HG03520 (cell line): ENCODE measurements at regions not wholly inside any gene's neighbourhood (a gene's known extent, or its start where the extent isn't known, plus 50 kb on each side); places are given as distances from the start of the nearest gene placed in this dataset.

Experiments used
- ATAC-seq: cut with Tn5 transposase; IDR thresholded peaks from one replicate; pipeline ENCODE4 v1.9.1; 2021; ENCODE audit warnings: mild to moderate bottlenecking, moderate library complexity; ENCODE audit not compliant: unreplicated experiment

DNA sequence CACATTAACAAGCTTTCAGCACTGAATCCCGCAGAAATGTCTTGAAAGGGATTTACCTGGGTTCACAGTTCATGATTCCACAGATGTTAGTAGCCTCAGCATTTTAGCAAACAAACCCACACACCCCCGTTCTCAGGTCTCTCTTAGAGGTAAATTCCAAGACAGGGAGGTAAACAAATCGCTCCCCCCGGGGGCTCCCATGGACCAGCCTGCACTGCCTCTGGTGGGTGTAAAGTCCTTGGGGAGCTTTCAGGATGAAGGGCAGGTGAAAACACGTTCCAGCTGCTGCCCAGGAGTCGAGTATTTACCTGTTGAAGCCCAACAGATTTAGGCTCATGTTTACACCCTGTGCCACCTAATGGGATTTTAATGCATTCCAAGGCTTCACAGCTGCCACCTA is 187.0 kb upstream of the FOXQ1 start:
- no peak for ATAC-seq

DNA sequence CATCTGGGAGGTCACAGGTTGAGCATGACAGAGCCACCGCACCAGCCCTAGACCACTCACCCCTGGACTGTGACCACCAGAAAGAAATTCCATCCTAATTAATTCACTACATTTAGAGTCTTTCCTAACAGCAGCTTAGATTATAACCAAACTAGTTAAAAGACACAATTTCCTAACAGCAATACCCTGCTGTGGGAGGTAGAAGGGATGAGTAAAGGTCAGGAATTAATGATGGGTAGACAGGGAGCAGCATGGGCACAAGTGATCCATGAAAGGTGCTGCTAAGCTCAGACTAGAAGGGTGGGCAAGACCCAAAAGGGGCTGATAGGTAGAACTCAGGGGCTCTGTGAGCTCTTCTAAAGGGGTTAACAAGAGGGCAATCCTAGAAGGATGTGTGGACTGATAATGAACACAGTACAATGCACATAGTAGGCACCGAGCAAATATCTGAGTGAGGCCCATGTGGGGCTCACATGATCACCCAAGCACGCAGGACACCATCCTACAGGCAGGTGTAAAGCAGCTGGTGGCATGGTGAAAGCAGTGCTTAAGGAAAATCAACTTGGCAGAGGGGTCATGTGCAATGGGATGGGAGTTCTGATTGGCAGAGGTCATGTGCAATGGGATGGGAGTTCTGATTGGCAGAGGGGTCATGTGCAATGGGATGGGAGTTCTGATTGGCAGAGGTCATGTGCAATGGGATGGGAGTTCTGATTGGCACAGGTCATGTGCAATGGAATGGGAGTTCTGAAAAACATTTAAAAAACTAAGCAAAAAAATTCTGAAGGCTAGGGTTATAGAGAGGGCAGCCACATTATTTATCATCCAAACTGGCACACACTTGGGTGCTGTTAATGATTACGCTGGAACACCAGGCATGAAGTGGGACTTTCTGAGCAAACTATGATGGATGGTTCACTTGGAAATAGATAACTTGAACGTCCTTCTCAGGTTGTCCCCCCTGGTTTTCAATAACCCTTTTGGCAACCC is 188.2 kb upstream of the FOXQ1 start:
- no peak for ATAC-seq

DNA sequence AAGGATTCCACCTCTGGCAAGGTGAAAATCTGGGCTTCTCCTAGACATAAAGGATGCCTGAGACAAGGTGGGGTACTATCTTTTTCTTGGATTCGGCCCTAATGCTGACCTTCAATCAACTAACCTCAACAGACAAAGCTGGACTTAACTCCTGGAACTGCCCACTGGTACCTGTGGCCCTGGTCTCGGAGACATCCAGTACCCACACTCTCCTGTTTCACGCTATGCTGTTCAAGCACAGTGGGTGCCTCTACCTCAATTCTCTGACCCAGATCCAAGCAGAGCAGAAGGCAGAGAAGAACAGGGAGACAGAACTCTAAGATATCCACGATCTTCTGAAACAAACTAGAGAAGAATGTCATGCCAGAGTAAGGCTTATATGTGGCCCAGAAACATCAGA is 189.8 kb upstream of the FOXQ1 start:
- no peak for ATAC-seq

DNA sequence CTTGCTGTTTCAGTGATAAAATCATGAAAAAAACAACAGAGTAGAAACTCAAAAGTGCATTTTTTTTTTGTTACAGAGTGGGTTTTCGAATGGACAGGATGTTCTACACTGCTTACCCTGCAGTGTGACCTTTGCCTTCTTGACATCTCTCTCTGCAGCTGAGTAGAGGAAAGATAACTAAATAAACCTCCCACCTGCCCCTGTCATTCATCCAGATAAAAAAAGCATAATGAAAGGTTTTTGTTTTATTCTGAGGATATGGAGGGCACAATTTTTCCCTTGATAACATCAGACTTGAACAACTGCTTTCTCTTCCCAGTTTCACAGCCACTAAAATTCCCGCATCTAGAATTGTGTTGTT is 193.6 kb upstream of the FOXQ1 start:
- ATAC-seq: no peak

DNA sequence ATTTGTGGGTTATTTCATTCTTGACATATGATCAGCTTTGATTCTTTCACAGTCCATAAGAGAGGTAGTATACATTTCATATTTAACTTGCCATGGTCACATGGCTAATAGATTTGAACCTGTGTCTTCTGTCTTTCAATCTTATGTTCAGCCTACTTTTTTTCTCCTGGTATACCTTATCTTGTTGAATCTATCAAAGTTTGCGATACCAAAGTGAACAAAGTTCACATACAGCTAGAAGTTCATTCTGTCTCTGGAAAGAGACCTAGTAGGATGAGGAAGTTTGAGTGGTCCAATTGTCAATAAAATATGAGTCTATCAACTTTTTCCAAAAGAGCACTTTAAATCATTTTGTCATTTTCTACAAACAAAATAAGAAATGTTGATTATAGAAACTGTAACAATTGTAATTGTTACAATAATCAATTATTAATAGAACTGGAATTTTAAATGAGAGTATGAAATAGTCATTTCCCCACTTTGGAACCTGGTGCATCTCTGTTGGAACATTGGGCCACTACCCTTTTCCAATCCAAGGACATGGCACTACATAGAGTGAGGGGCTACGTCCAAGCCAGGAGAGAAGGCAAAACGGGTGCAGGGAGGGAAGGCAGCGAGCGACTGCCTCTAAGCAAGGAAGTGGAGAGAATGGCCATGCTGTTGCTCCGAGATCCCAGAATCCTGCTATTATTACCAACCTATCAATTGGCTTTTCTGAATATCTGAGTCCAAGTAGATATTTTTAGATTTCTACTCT is 194.2 kb upstream of the FOXQ1 start:
- ATAC-seq: no peak

DNA sequence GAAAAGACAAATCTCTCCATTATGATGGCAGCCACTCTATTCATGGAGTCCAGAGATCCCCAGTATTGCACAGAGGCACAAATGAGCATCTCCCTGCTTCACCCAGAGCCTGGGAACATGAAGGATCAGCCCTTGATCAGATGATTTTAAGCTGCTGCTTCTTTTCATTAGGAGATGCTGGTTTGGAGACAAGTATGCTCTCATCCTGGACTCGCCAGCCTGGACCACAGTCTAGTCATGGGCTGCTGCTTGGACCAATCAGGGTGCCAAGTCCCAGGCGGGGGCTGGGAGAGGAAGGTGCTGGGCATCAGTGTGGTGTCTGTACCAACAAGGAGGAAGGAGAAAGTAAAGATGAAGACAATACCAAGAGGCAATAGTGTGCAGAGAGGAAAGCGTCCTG is 195.7 kb upstream of the FOXQ1 start:
- ATAC-seq: no peak

DNA sequence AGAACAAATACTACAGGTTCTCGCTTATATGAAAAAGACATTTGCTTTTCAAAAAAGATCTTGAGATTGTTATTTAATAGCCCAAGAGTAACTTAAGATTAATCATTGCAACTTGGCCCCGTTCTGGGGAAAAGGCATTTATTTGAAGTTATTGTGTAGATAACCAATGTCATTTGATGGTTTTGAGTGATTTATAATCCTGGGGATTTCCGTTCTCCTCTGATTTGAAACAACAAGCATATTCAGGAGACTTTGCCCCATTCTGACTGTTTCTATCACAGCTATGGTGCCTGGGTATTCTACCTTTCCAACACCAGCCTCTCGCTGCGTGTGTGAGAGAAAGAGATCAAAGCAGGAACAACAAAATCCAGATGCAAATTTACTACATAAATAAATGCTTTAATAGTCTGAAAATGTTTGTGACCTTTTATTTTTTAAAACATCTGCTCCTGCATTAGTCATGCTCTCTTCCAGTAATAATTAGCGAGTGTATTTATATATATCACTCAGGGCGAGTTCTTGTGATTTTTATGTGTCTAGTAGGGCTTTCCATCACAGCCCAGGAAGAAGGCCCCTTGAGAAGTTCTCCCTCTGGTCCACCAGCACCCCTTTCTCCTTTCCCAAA is 197.9 kb upstream of the FOXQ1 start:
- ATAC-seq: no peak

DNA sequence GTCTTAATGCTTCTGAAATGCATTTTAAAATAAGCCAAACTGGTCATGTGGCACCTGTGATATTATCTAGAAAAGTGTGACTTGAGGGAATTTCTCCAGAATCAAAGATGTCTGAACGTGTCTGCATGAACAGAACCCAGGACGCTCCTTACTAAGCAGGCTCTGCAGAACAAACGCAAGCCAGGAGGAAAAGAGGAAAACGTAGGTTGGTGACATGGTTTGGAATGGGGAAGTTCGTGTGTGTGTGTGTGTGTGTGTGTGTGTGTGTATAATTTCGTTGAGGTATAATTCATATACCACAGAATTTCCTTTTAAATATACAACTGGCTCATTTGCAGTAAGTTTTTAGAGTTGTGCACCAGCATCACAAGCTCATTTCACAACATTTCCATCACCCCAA is 200.5 kb upstream of the FOXQ1 start:
- no peak for ATAC-seq

DNA sequence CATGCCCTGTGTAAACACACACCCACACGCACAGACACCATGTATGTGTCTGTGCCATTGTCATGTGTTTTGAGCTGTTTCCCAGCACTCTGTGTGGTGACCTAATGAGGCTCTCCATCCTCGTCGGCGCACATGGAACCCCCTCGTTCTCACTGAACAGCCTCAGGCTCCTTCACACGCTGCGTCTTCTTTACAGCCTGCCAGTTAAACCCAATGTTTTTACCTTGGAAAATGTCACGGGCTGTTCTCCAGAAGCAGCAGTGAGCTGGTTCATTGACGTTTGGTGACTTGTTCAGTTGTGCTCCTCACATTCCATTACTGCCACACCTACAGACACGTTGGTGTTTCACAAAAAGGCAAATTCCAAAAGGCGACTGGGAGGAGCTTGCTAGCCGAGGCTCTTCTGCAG is 201.0 kb upstream of the FOXQ1 start:
- ATAC-seq: no peak

DNA sequence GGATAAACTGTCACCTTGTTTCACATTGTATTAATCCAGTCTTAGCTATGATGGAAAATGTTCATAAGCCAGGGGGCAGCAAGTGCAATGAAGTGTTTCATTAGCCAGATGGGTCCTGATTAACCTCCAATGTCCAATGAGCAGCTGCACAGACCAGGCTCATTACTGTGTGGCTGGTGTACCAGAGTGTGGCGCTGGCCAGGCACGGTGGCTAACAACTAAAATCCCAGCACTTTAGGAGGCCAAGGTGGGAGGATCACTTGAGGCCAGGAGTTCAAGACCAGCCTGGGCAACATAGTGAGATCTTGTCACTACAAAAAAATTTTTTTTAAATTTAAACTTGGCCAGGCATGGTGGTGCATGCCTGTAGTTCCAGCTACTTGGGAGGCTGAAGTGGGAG is 201.7 kb upstream of the FOXQ1 start:
- no peak for ATAC-seq

DNA sequence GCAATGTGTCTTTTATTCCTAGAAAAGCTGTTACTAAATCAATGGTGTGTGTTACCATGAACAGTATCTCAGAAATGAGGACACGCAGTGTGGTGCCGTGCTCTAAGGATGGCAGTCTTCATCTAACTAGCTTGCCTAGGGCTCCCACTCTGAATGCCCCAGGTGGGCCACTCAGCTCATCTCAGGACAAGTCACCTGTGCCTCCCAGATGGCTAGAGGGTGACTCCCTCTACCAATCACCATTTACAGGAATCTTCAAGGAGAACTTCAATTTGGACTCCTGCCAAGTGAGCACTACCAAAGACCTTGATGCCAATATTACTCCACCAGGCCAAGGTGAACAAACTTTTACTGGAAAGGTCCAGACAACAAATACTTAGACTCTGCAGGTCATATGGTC is 202.8 kb upstream of the FOXQ1 start:
- ATAC-seq: no peak

DNA sequence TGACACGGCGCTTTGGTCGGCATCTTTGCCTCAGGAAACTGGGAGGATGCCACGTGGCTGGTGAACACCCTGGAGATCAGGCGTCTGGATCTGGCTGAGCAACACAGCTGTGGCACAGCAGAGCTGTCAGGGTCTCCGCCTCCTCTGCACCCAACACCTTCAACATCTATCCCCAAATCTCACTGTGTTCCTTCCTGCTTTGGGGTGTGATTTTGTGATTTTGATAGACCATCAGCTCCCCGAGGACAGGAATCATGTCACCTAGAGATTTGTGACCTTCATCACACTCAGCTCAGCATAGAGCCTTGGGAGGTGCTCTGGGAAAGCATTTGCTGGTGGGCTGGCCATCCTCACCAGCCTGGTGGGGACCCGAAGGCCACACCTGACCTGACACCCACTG is 203.7 kb upstream of the FOXQ1 start:
- ATAC-seq: no peak

DNA sequence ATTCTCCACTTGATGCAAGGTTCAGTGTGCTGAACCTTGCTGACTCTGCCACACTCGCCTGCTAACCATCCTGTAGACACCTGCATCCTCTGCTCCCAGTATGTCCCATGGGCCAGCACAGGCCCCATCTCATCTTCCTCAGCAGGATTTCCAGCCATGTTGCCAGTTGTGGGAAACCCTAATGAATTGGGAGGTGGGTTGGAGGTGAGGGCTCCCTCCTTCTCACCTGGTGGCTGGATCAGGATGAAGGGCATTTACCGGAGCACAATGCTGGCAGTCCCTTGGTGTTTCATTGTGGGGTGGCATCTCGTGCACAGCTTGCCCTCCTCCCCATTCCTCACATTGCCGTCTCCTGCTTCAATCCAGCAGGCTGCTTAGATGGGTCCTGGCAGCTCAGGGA is 204.3 kb upstream of the FOXQ1 start:
- ATAC-seq: no peak

DNA sequence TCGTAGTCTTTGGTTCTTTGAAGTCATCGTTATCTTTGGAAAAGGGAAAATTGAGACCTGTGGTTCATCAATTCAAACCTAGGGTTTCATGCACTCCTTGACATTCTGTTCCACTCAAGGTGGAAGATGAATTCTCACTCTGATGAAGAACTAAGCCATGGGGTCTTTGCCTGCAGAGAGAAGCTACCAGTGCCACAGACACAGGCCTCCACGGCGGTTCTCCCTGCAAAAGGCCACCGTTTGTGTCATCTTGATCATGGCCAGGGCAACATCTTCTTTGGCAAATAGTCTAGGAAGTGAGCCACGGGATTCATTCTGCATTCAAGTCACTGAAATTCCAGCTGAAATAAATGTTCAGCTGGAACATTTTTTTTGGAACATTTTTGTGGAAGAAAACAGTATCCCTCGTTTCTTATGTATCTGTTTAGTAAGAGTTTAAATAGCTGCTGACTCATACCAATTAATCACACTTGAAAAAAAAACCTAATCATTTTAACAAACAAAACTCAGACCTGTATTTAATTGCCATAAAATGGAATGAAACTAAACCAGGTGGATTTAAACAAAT is 206.0 kb upstream of the FOXQ1 start:
- ATAC-seq: no peak

DNA sequence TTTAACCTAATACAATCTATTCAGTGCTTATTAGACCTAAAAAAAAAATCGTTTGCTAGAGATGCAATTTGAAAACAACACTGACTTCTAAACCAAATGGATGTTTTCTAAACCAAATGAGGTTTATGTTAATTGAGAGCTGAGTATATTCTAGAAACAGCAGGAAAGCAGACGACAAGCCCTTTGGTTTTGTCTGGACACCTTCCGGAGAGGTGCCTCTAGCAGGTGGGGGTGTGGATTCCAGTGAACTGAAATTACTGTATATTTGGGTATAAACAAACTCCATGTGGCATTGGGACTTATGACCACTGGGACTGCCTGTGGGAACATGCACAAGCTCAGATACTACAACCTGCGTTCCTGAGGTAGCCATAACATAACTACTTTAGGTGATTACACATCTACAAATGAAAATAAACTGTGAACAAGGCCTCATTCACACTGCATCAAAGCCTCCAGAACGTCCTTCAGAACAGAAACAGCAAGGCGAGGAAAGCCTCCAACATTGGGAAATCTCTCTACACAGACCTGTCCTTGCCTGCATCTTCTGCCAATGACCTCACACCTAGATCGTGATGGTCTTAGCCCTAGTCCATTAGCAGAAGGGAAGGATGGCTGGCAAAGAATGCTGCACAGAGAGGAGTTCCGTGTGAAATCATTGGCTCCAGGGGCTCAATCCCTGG is 206.8 kb upstream of the FOXQ1 start:
- ATAC-seq: no peak

DNA sequence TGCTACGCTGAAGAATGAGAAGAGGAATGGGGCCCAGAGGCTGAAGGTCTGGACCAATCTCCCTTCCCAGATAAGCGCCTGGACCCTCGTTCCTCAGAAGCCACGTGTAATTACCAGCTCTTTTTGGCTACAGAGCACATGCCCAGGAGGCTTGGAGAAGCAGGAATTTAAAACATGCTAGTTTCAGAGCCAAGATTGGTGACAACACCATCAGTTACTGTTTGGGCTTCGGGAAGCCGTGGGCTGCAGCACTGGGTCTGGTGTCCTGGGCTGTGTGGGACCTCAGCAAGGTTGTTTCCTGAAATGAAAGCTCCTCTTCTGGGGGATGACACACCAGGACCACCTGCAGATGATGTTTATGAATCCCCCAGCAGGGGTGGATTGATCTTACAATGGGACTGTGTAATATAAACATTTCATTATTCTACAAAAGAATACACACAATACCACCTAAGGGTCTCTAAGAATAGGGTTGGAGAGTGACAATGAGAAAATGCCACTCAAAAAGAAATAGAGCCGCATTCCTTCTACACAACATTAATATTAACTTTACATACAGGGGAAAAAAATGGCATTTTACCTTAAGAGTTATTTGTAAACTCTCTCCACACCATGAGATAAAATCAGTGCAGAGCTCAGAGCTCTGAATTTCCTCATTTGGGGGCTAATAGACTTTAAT is 207.8 kb upstream of the FOXQ1 start:
- no peak for ATAC-seq

DNA sequence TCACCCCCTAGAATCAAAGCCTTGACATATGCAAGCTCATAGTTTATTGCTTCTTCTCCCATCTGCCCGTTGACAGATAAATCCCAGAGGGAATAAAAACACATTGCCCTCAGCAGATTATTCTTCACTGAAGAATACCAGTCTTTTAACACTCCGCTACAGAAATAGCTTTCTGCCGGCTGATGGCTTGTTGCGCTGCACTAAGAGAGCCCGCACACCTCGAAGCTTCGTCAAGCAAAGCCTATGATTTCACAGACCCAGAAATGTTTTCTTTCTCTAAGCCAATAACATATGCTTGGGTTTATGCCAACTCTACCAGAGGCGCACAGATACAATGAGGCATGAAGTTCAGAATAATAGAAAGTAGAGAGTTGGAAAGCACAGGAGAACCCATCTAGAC is 208.9 kb upstream of the FOXQ1 start:
- ATAC-seq: no peak

DNA sequence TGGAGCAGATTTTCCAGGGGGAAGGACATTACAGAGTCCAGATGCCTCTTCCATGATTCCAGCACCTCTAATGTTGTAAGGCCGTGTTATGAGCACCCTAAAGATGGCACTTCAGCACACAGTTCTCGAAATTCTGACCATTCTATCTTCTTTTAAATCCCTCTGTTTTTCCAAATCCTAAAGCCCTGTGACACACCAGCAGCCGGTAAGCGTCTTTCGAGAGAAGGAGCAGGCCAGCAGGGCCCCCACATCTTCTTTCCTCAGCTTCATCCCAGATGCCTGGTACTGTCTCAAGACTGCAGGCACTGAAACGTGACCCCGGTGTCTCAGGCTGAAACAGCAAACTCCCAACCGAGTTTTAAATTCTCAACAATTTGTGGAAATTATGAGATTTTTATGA is 211.6 kb upstream of the FOXQ1 start:
- ATAC-seq: no peak

DNA sequence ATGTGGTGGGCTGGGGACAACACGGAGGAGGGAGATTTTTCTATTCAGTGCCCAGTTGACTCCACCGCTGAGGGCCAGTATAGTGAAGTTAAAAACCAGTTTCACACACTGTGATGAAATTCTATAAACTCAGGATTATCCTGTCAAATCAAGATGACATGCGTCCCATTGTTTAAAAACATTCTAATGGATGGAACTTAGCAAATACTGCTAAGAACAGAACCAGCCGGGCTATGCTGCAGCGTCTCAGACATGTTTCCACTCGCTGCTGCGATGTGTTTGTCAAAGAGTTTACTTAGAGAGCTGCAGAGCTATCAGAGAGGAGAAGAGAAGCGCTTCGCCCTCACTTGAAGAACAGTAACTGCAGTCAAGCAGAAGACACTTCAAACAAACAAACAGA is 212.6 kb upstream of the FOXQ1 start:
- ATAC-seq: no peak
